Right renal cortex interstitium (tissue), 3 donors: ENCODE measurements at regions not wholly inside any gene's neighbourhood (a gene's known extent, or its start where the extent isn't known, plus 50 kb on each side); places are given as distances from the start of the nearest gene placed in this dataset.
"Not testable (repeated sequence)": the region's sequence is repeated elsewhere in the genome, so short reads cannot be mapped to it uniquely, and the experiment has no call there.

Source experiments
- DNase-seq, 3 donors: peaks; one replicate each; pipeline ENCODE4 v3.0.0-alpha.2; 2013; ENCODE audit warnings: low read depth in 3 of 3, low spot score in 2 of 3

DNA sequence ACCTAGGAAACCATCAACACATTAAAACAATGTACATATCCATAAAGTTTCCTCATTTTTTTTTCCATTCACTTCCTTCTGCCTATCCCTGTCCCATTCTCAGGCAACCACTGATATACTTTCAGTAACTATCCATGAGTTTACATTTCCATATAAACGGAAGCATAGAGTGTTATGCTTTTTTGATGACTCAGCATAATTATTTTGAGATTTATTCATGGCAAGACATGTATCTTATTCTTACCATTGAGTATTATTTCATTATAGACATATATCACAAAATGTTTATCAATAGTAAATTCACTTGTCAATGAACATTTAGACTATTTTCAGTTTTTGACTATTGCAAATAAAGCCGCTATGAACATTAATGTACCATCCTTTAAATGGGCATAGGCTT lies 1786.8 kb upstream of the ACO1 start:
- DNase-seq, result no peak

GRCh38 chr9:30605936-30606335 lies 1778.5 kb upstream of the ACO1 start:
- DNase-seq, result no peak

DNA sequence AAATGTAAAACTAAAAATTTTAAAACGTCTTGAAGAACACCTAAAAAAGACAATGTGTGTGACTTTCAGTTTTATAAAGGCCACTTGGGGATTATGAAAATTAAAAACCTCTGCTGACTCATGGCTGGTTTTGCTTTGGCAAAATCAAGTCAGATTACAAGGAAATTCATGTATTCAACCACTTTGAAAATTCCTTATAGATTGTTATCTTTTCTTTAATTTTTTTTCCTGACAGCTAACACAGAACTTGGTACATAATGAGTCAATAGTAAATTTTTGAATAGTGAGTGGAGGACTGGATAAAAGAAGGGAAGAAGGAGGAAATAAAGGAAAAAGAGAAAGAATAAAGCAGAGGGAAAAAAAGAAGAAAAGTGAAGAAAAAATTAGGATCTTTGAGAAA lies 1774.7 kb upstream of the ACO1 start:
- DNase-seq, result no peak

DNA sequence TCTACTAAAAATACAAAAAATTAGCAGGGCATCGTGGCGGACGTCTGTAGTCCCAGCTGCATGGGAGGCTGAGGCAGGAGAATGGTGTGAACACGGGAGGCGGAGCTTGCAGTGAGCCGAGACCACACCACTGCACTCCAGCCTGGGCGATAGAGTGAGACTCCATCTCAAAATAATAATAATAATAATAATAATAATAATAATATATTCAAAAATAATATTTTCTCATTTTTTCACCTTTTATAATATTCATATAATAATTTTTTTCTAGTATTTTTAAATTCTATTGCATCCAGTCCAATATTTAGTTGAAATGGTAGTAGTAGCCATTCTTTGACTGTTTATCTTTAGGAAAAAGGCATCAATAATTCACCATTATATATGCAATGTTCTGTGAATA lies 1767.7 kb upstream of the ACO1 start:
- DNase-seq, result not testable (repeated sequence)

- no peak for DNase-seq
Measured at GRCh38 chr9:30622561-30622960, 1761.9 kb upstream of the ACO1 start.

DNA sequence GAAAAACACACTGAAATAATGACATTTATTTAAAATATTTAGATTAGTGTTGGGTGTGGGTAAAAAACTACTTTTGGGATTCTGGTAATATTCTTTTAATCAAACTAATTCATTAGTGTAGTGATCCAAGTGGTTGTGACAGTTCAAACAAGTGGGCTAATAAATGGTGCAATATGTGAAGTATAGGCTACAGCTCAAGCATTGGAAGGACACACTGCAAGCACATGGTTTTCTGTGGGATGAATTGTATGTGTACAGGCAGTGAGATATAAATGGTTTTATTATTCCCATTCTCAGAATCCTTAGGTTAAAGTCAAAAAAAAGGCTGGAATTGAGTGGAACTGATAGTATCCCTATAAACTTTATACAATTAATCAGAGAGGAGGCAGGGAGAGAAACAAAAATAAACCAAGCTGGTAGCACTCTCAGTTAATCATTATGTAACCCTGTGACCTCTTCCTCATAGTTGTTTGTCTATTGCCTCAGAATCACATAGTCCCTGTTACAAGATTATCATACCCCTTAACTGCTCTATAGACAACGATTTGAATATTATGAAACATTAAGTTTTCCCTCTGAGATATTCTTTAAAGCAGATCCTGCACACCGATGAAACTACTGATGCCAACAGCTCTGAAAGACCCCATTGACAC lies 1755.4 kb upstream of the ACO1 start:
- DNase-seq, result peak in 1 of 3 donors; percentile 1

DNA sequence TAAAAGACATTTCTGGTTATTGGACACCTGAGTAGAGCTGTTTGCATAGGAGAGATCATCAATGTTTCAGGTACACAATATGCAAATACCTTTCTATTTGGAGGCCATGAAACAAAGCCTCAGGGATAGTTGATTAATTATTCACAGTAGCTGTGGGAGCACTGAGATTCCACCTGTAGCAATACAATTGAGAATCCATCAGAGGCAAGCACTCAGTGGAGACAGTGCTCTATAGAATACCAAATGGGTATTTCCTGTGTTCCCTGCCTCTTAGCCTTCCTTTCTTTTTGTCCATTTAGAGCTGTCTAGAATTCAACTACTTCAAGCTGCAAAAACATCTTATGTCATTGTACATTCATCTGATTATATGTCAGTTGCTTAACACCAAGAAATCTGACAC lies 1754.0 kb upstream of the ACO1 start:
- DNase-seq, result no peak

GRCh38 chr9:30646639-30647038 lies 1737.8 kb upstream of the ACO1 start:
- not testable (repeated sequence) for DNase-seq

DNA sequence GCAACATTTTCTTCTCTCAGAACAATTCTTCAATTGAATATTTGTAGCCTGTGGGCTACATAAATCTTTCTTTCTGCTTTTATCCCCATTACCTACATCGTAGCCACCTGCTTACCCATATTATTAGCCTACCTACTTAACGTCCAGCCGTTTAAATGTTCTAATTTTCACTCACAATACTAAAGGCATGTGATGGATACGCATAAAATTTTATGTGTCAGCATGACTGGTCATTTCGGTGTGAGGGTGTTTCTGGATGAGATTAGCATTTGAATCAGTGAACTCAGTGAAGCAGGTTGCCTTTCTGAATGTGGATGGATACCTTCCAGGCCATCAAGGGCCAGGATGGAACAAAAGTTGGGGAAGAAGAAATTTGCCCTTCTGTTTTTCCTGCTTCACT lies 1722.5 kb upstream of the ACO1 start:
- DNase-seq, result no peak

- no peak for DNase-seq
Measured at GRCh38 chr9:30670805-30671562, 1713.5 kb upstream of the ACO1 start.

DNA sequence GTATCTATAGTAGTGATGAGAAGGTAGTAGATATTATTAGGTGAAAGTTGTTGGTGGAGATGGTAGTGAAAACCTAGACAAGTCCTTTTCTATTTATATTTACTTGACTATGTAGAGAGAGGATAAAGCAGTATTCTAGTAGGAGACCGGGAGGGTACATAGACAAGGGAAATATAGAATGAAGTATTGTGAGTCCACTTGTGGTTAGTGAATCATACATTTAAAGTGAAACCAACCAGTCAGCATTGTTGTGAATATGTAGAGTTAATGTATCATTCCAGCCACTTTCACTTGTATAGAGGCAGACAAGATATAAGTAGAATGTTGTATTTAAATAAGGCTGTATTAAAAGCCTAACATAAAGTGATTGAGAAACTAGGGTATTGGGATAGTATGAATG lies 1711.3 kb upstream of the ACO1 start:
- no peak for DNase-seq

DNA sequence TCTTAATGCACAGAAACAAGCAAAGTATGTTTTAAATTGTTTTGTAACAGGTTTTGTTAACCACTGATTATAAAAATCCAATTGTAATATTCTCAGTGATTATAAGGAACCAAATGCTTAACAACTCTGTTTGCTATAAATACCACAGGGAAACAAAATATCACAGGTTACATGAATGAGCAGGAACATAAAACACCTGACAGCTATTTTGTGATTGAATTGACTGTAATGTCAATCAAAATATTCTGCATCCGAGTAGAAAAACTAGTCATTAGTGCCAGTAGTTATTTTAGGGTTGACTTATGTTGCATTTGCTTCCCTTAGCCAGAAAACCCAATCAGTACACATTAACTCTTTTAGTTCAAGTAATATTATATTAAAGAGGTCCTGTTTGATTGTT lies 1707.8 kb upstream of the ACO1 start:
- no peak for DNase-seq

- DNase-seq, result peak in 1 of 3 donors; percentile 4
Measured at GRCh38 chr9:30677221-30677620, 1707.2 kb upstream of the ACO1 start.

DNA sequence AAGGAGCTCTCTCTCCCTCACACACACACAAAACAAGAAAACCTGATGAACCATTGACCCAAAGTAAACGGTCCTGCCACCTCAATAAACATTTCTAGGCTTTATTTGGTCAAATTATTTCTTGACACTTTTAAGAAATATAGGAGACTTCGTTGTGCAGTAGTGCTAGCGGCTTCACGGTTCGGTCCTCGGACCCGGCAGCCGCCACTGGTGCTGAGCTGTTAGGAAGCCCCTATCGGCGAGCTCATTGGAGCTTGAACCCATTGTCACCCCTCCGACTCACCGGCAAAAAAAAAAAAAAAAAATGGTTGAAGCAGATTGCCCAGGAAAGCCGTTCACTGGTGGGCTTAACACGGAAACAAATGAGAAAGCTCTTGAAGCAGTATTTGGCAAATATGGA lies 1695.6 kb upstream of the ACO1 start:
- DNase-seq, result no peak

DNA sequence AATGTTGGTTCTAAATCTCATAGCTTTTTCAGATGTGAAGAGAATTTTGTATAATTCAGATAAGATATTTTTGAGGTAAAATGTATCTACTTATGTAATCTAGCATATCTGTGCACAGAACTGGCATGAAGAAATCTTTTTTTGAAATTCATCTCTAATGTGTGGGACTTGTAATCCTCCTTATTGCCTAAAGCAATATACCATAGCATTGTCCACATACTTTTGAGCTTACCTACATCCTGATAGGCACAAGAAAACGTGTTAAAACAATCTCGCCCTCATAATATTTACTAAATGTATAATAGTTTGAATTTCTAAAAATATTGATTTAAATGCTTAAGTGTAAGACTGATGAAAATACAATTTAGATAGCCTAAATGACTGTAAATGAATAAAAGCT lies 1686.5 kb upstream of the ACO1 start:
- DNase-seq, result no peak

- DNase-seq, result no peak
Measured at GRCh38 chr9:30711591-30711990, 1672.9 kb upstream of the ACO1 start.

GRCh38 chr9:30713243-30713642 lies 1671.2 kb upstream of the ACO1 start:
- no peak for DNase-seq

- DNase-seq, result no peak
Measured at GRCh38 chr9:30714389-30714788, 1670.1 kb upstream of the ACO1 start.

- DNase-seq, result no peak
Measured at GRCh38 chr9:30718483-30718882, 1666.0 kb upstream of the ACO1 start.

DNA sequence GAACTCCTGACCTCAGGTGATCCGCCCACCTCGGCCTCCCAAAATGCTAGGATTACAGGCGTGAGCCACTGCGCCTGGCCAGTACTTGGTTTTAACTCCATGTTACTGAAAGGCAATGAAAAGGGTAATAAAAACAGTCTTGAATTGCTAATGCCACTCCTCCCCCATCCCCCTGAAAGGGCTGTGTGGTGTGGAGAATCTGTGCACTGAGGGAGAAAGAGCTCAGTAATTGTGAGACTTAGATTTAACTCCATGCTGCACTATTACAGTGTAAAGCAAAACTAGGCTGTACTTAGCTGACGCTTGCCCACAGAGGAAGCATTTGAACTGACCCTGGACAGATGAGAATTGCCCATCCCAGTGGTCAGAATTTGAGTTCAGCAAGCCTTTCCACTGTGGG lies 1662.4 kb upstream of the ACO1 start:
- DNase-seq, result peak; percentile 3 to 33 (median 13)

GRCh38 chr9:30723656-30724055 lies 1660.8 kb upstream of the ACO1 start:
- no peak for DNase-seq

DNA sequence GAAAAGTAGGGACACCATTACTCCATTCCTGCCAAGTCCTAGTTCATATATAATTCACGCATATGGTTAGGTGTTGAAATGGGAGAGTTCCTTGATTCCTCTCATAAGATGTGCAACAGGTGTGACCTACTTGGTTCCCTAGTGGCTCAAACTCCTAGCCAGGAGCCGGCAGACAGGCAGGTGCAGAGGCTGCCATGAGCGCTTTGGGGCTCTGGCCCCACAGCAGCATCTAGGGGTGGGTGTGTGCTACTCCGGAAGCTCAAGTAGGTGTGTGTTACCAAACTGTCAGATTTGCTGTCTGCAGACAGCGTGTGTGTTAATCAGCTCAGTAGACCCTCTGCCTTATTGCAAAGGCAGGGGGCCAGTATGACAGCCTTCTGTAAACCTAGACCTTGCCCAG lies 1652.4 kb upstream of the ACO1 start:
- no peak for DNase-seq

- DNase-seq, result no peak
Measured at GRCh38 chr9:30744871-30745270, 1639.6 kb upstream of the ACO1 start.
